Suprapubic skin (tissue), 4 donors: ENCODE measurements at regions not wholly inside any gene's neighbourhood (a gene's known extent, or its start where the extent isn't known, plus 50 kb on each side); places are given as distances from the start of the nearest gene placed in this dataset.

ENCODE experiments used
- POLR2A ChIP-seq, 2 donors: fragments of 450-650 bp; IDR thresholded peaks; one replicate each; pipeline ENCODE4 v1.6.1; 2017; ENCODE audit warnings: antibody characterized with exemption in 2 of 2, mild to moderate bottlenecking in 2 of 2, moderate library complexity in 2 of 2
- POLR2AphosphoS5 ChIP-seq, 3 donors: sonication (generic); formaldehyde crosslinking; IDR thresholded peaks; one replicate each; pipeline ENCODE4 v1.6.1; 2017; ENCODE audit warnings: antibody characterized with exemption in 3 of 3
- TF ChIP-seq, protein P1 (sequence below), 2 donors: fragments of 200-600 bp in 1 of 2; fragments of 450-650 bp in 1 of 2; sonication (generic) in 1 of 2; IDR thresholded peaks; one replicate each; pipeline ENCODE4 v1.5.1; 2016 to 2019; ENCODE audit warnings: antibody characterized with exemption in 2 of 2, mild to moderate bottlenecking in 1 of 2, moderate library complexity in 1 of 2

DNA sequence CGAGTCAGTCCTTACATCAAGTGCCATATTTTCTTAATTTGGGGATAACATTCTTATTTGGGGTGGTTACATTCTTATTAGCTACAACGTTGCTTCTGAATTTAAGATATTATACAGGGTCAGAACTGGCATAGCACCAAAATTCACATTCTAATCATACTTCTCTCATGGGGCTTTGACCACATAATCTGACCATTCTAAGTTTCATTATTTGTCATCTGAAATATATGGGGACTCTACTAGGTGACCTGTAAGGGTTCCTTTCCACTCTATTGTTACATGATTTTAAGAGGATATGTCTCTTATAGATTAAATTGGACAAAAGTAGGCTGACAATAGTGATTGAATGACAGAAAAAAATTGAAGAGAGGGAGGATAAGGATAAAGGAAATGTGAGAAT is 536.5 kb downstream of the KCTD12 start:
- TF ChIP-seq, protein P1, sequence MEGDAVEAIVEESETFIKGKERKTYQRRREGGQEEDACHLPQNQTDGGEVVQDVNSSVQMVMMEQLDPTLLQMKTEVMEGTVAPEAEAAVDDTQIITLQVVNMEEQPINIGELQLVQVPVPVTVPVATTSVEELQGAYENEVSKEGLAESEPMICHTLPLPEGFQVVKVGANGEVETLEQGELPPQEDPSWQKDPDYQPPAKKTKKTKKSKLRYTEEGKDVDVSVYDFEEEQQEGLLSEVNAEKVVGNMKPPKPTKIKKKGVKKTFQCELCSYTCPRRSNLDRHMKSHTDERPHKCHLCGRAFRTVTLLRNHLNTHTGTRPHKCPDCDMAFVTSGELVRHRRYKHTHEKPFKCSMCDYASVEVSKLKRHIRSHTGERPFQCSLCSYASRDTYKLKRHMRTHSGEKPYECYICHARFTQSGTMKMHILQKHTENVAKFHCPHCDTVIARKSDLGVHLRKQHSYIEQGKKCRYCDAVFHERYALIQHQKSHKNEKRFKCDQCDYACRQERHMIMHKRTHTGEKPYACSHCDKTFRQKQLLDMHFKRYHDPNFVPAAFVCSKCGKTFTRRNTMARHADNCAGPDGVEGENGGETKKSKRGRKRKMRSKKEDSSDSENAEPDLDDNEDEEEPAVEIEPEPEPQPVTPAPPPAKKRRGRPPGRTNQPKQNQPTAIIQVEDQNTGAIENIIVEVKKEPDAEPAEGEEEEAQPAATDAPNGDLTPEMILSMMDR (IDR thresholded peaks at IDR 0.05): no peak
- no peak for TF ChIP-seq POLR2AphosphoS5 (IDR thresholded peaks at IDR 0.05)
- TF ChIP-seq POLR2A (IDR thresholded peaks at IDR 0.05): no peak
